ENCODE measurements at regions not wholly inside any gene's neighbourhood (a gene's known extent, or its start where the extent isn't known, plus 50 kb on each side); places are given as distances from the start of the nearest gene placed in this dataset.
"Not testable (repeated sequence)": the region's sequence is repeated elsewhere in the genome, so short reads cannot be mapped to it uniquely, and the experiment has no call there.

DNA sequence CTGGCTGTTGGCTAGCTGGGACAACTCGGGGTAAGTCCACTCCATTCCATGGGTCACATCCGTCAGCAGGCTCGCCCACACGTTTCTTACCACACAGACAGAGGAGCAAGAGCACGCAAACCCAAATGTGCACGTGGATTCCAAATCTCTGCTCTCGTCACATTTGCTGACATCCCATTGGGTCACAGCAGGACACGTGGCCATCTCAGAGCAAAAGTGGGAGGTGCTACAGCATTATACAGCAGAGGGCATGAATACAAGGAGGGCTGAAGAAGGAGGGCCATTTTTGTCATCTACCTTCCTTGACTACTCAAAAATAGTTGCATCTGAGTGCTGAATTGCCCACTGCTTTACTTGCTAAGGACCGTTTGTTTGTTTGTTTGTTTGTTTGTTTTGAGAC, 84.7 kb downstream of the RBBP6 start:
- DNase-seq: no peak

GRCh38 chr16:24626256-24626655, 86.9 kb downstream of the RBBP6 start:
- no peak for DNase-seq

- DNase-seq: no peak
Measured at GRCh38 chr16:24634919-24635318, 94.5 kb upstream of the TNRC6A start.

DNA sequence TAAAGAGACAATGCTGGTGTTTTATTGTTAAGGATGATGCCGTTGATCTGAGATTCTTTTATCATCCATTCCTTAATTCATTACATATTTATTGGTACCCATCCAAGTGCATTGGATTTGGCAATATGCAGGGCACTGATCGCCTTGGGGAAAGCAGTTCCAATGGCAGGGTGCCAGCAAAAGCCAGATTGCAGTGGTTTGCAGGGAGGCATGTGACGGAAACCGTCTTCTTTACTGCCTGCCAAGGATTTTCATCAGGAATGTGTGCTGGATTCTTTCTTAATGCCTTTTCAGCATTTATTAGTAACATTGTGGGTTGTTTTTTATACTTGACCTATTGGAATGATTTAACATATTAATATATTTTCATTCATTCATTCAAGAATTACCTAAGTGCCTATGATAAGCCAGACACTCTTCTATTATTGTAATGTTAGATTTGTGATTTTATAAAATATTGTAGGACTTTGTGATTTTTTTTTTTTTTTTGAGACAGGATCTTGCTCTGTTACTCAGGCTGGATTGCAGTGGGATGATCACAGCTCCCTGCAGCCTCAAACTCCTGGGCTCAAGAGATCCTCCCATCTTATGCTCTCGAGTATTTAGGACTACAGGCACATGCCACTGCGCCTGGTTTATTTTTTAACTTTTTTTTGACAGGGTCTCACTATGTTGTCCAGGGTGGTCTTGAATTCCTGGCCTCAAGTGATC, 93.4 kb upstream of the TNRC6A start:
- peak; percentile 81 for DNase-seq

DNA sequence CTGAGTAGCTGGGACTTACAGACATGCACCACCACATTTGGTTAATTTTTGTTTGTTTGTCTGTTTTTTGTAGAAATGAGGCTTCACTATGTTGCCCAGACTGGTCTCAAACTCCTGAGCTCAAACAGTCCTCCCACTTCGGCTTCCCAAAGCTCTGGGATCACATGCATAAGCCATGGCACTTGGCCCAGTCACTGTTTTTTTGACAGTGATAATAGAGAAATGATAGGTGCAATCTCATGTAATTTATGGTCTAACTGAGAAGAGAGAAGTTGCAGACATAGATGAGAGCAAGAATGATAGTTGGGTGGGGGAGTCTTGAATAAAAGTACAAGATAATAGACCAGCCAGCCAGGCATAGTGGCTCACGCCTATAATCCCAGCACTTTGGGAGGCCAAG, 89.7 kb upstream of the TNRC6A start:
- DNase-seq: no peak

GRCh38 chr16:24643489-24643888, 86.0 kb upstream of the TNRC6A start:
- DNase-seq: no peak

DNA sequence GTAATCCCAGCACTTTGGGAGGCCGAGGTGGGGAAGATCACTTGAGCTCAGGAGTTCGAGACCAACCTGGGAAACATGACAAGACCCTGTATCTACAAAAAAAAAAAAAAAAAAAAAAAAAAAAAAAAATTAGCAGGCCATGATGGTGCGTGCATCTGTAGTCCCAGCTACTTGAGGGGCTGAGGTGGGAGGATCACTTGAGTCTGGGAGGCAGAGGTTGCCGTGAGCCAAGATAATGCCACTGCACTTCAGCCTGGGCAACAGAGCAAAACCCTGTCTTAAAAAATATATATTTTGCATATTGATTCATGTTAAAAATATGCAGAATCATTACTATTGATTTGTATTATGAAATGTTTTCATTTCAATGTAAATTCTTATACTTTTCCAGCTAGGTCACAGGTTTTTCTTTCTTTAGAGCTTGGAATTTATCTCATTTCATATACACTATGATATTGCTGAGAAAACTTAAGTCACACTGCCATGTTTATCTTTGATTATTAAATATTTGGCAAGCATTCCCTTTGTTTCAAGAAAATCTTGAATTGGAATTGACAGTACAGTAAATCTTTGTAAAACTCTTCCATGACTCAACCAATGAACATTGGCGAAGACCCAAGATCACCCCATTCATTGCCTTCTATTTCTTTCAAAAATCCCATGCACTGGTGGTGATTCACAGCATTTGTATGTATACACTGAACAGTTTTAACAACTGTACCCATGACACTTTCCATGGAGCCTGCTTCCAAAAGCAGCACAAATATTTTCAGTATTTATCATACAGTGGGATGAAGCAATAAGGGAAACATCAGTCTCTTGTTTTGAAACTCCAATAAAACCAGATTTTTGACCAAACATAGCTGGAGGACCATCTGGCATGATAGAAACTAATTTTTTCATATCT, 83.5 kb upstream of the TNRC6A start:
- DNase-seq: peak; percentile 2

GRCh38 chr16:24646646-24646995, 82.8 kb upstream of the TNRC6A start:
- DNase-seq: no peak

DNA sequence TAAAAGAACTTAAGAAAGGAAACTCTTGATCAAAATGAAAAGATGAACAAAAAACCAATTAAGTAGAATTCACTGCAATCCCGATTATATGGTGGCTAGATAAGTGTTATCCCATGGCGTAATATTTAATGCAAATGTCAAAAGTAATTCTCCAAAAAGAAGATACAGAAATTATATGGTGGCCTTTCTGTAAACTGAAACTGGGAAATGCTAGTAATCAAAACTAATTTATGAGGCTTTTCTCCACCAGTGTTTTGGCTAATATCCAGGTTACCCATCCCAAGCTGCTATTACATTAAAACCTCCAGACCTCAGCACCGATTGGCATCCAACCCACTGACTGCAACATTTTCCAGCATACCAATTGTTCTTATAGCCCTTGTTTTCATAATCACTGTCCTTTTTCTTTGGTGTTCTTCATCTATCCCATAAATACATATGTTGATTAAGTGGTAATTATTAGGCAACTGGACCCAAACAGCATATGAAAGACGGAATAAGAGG, 77.2 kb upstream of the TNRC6A start:
- DNase-seq: peak; percentile 28

- no peak for DNase-seq
Measured at GRCh38 chr16:24652803-24653202, 76.6 kb upstream of the TNRC6A start.

DNA sequence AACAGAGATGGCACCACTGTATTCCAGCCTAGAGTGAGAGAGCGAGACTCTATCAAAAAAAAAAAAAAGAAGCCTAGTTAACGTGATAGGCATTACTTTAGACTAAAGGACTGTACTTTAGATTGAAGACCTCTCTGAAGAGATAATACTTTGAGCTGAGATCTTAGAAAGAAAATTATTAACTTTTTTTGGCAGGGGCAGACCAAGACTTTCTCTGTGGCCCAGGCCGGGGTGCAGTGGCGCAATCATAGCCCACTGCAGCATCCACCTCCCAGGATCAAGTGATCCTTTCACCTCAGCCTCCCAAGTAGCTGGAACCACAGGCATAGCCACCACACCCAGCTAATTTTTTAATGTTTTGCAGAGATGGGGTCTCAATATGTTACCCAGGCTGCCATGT, 75.7 kb upstream of the TNRC6A start:
- no peak for DNase-seq

DNA sequence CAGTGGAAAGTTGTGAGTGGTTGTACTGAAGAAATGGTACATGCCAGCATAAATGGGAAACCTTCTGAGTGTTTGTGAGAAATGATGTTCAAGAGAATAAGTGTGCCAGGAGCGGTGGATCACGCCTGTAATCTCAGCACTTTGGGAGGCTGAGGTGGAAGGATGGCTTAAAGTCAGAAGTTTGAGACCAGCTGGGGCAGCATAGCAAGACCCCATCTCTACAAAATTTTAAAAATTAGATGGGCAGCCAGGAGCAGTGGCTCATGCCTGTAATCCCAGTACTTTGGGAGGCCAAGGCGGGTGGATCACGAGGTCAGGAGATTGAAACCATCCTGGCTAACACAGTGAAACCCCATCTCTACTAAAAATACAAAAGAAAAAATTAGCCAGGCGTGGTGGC, 63.5 kb upstream of the TNRC6A start:
- DNase-seq: not testable (repeated sequence)

GRCh38 chr16:24667244-24667764, 62.1 kb upstream of the TNRC6A start:
- DNase-seq: no peak

GRCh38 chr16:24668481-24669061, 60.9 kb upstream of the TNRC6A start:
- DNase-seq: no peak

GRCh38 chr16:24670623-24671454, 58.6 kb upstream of the TNRC6A start:
- peak; percentile 83 for DNase-seq

DNA sequence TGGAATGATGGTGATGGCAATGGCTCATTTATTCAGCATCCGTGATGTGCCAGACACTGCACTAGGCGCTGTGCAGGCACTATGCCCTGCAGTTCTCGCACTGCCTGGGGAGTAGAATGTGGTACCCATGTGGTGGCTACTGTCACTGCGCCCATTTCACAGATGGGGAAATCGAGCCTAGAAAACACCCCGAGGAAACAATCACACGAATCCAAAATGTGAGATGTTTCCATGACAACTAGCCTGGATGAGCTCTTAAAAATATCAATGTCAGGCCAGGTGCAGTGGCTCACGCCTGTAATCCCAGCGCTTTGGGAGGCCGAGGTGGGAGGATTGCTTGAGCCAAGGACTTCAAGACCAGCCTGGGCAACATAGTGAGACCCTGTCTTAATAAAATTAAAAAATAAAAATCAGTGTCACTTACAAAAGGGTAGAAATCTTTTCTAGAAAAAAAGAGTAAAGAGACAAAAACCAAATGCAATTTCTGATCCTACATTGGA, 57.9 kb upstream of the TNRC6A start:
- no peak for DNase-seq

- DNase-seq: no peak
Measured at GRCh38 chr16:24673155-24673554, 56.3 kb upstream of the TNRC6A start.

DNA sequence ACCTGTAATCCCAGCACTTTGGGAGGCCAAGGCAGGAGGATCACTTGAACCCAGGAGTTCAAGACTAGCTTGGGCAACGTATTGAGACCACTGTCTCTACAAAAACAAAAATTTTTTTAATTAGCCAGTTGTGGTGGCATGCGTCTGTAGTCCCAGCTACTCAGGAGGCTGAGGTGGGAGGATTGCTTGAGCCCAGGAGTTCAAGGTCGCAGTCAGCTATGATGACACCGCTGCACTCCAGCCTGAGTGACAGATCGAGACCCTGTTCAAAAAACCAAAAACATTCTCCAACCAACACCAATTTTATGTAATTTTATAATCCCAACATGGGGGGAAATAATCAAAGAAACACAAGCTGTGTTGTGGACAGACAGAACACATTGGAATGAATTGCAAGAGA, 54.6 kb upstream of the TNRC6A start:
- DNase-seq: no peak

- no peak for DNase-seq
Measured at GRCh38 chr16:24677388-24677787, 52.1 kb upstream of the TNRC6A start.
